Activated naive CD4-positive, alpha-beta T cell (primary cell): ENCODE measurements at regions not wholly inside any gene's neighbourhood (a gene's known extent, or its start where the extent isn't known, plus 50 kb on each side); places are given as distances from the start of the nearest gene placed in this dataset.
"Not testable (repeated sequence)": the region's sequence is repeated elsewhere in the genome, so short reads cannot be mapped to it uniquely, and the experiment has no call there.

Source experiments
- DNase-seq, 4 experiments: peaks; one replicate each; lab custom pipeline; 2025; lab: John Stamatoyannopoulos, UW

GRCh38 chr2:34822616-34823015 is 1223.5 kb upstream of the FAM98A start:
- no peak for DNase-seq

DNA sequence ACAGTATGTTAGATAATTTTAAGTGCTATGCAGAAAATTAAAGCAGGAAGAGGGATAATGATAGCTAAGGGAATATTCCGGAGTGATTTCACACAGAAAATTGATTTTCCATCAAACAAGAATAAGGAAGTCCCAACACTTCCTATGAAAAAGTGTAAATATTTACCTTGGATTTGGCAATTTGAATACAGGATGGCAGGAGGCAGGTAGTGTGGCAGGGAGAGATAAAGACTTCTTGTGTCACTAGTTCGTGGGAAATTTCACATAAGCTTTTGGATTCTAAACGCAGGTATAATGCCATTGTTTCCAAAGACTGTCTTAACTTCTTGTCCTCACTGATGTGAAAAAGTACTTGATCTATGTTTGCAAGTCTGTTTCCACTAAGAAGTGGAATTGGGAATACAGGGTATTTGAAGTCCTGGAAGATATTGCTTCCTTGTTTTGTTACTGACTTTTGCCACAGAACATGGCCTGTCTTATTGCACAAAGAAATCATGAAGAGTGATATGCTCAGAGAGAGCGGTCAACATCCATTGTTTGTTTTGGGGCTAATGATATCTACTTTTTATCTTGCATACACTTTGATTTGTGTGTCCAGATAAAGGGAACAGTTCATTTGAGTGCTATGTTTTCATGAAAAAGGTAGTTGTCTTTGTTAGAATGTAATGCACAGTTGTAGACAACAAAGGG is 1216.1 kb upstream of the FAM98A start:
- DNase-seq: no peak

DNA sequence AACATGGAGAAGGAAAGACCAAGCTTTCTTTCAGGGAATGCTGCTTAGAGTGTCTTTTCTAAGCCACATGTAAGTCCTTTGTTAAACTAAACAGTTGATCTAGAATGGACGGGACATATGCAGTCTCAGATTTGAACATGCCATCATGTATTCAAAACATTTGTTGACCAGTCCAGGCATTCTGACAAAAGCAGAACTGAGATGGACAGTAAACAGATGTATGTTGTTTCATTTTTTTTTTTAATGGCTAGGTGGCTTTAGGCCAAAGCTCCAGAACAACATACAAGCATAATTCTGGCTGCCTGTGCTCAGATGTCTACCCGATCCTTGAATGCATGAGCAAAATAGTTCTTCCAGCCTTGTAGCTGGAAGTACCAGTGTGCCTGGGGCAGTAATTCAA is 1211.4 kb upstream of the FAM98A start:
- DNase-seq: no peak

DNA sequence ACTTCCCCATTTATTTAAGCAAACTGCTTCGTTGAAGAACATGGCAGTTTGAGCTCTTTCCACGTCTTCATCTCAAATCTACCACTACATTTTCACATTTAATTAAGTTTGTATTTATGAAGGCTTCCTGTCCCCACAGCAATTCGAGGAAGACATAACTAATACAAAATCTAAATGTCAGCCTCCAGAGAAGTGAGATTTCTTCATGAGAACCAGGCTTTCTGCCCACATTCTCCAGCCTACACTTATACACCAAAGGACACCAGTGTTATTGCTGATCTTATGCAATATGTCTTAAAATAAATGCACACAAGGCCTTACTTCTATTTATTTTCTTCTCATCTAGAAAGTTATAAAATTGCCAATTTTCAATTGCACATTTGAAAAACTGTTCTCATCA is 1209.3 kb upstream of the FAM98A start:
- DNase-seq: no peak

- no peak for DNase-seq
Measured at GRCh38 chr2:34806891-34807290, 1207.8 kb upstream of the FAM98A start.

DNA sequence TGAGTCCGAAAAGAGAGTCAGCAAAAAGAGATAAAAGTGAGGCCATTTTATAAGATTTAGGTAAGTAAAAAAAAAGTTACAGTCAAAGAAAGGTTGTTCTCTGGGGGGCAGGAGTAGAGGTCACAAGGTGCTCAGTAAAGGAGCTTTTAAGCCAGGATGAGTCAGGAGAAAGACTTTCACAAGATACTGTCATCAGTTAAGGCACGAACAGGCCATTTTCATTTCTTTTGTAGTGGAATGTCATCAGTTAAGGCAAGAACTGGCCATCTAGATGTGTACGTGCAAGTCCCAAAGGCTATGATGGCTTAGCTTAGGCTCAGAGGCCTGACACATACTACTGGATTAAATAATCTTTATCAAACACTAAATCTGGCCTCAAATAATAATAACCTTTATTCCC is 1207.3 kb upstream of the FAM98A start:
- DNase-seq: no peak

DNA sequence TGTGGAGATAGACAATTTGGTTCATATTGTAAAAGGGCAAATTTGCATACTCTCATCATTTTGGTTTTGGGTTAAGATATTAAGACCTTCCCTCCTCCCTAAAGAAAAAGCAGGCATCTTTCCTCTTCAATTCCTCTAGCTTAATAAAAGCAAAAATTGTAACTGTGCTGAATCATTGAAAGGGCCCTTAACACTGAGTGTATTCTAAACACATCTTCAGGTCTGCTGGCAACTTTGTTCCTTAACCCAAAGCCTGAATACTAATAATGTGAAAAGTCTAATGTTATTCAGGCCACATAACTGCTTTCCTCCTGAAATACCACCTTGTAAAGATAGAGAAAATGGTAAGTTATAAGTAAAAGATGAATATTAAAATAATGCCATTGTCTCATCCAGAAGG is 1200.5 kb upstream of the FAM98A start:
- no peak for DNase-seq

GRCh38 chr2:34795586-34795985 is 1196.5 kb upstream of the FAM98A start:
- DNase-seq: not testable (repeated sequence)

- no peak for DNase-seq
Measured at GRCh38 chr2:34789169-34789568, 1190.1 kb upstream of the FAM98A start.

DNA sequence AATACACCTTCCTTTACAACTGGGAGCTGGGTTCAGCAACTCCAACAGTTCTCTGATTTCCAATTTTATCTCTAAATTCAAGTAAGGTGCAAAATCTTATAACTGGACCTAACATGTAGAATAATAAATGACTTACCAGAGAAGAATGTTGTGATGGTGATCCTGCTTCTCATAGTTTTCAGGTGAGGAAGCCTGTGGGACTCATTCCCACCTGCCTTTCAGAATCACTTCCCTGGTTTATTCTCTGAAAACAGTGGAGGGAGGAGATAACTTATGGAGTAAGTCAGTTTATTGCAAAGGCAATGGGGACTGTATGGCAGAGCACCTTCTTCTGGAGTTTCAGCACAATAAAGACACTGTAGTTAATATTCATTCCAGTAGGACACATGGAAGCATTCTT is 1188.2 kb upstream of the FAM98A start:
- no peak for DNase-seq

DNA sequence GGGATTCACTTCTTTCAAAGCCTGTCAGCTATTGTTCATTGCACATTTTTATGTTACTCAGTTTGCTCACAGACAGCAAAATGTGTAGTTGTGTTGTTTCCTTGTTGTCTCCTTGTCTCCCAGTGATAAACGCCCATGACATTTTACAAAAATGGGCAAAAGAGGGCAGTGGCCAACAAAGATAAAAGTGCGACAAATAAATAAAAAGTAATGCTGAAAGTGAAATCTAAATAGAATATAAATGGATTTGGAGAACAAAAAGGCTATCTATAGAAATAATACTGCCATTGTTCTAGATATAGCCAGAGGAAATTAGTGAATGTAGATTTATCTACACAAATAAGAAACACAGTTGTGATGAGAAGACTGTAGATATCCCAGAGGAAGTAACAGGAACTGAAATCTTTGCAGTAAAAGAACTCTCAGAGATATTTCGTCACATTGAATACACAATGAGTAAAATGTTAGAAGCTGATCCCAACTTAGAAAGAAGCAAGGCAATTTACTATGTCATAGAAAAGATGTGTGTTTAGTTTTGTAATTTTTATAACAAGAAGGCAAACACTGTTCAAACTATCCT is 1186.2 kb upstream of the FAM98A start:
- DNase-seq: no peak

DNA sequence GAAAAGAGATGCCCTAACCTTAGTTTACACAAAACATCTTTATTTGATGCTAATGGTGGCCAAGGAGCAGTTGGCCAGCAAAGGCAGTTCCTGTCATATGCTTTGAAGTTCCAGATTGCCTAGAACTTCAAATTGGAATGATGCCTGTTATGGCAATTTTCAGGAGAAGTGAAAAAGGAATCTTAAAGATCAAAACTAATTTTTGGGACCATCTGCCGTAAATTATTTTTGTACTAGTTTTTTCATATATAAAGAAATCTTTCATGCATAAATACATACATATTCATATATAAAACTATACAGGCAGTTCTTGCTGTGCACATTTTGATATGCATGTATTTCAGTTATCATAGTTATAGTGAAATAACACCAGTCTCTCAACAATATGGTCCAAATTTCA is 1185.6 kb upstream of the FAM98A start:
- no peak for DNase-seq

- not testable (repeated sequence) for DNase-seq
Measured at GRCh38 chr2:34750742-34751141, 1151.6 kb upstream of the FAM98A start.

DNA sequence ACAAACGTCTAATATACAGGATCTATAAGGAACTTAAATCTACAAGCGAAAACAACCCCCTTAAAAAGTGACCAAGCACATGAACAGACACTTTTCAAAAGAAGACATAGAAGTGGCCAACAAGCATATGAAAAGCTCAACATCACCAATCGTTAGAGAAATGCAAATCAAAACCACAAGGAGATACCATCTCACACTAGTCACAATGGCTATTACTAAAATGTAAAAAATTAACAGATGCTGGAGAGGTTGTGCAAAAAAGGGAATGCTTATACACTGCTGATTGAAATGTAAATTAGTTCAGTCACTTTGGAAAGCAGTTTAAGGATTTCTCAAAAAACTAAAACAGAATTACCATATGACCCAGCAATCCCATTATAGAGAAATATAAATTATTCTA is 1148.5 kb upstream of the FAM98A start:
- DNase-seq: no peak

DNA sequence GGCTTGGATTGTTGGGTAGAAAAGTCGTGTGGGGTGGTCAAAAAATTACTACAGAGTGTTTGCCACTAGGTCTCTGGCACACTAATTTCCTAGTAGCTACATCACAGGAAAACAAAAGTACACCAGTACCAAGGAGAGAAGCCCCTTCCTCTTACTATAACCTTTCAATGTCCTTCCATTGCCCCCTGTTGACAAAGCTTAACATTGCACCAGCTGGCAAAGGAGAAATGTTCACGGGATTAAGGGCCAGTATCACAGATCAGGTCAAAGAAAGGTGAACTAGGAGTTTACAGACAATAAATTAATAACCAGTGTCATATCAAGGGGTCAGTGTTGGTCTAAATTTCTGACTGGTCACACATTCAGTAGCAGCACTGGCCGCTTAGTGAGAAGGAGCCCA is 1139.6 kb upstream of the FAM98A start:
- no peak for DNase-seq

GRCh38 chr2:34737146-34737545 is 1138.0 kb upstream of the FAM98A start:
- DNase-seq: no peak

DNA sequence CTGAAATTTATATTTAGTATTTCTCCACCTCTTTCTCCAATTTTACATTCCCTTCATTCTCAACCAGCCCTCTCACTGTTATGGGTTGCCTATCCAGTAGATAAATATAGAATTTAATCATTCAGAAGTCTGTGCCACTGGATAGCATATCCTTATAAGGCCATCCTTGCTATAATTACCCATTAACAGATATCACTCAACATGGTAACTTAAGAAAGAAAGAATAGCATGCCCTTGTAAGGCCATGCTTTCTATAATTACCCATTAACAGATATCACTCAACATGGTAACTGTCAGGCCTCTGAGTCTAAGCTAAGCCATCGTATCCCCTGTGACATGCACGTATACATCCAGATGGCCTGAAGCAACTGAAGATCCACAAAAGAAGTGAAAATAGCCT is 1137.4 kb upstream of the FAM98A start:
- DNase-seq: no peak

- DNase-seq: no peak
Measured at GRCh38 chr2:34734662-34735061, 1135.6 kb upstream of the FAM98A start.

GRCh38 chr2:34734042-34734441 is 1134.9 kb upstream of the FAM98A start:
- no peak for DNase-seq

DNA sequence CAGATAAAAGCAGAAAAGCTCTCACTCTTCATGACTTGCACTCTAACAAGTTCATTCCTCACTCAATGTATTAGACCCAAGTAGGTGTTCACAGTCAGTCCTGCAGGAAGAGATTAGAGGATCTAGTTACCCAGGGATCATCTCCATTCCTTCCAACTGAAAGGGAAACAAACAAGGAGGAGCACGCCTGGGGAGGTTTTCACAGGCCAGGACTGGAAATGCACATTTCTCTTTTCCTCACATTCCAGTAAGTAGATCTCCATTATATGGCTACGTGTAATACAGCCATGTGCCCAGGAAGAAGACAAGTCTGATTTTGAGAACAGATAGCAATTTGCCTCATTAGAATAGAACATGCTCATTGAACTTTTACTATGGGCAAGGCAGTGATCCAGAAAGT is 1132.2 kb upstream of the FAM98A start:
- DNase-seq: no peak

DNA sequence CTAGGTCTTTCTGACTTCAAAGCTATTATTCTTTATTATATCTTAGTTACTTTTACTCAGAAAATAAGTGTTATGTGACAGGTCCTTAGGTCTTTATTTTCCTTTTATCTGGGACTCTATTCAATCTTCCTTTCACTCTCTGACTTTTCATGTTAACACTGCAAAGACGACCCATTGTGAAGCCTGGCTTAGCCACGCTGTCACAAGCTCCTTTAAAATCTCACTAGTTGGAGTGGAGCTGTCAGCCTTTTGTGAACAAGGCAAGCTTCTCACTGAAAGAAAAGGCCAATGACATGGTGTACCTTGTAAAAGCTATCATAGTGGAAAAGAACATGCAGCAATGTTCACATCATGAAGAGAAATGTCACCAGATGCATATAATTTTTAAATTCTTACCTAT is 1130.7 kb upstream of the FAM98A start:
- DNase-seq: no peak

- DNase-seq: no peak
Measured at GRCh38 chr2:34724107-34724506, 1125.0 kb upstream of the FAM98A start.

DNA sequence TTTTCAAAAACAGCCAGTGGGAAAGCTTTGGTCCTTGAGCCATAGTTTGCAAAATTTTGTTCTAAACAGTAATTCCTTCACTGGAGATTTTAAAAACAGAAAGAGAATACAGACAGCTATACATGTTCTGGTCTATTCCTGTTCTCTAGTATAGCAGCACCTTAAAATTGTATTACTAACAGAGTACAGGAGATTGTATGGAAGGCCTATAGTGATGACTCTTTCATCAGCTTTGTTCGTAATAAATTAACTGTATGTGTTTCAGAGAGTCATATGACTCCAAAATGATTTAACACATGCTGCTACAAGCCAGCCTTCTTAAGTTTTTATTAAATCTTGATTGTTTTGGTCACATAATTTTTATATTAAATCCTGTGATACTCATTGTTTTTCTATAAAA is 1124.6 kb upstream of the FAM98A start:
- no peak for DNase-seq

DNA sequence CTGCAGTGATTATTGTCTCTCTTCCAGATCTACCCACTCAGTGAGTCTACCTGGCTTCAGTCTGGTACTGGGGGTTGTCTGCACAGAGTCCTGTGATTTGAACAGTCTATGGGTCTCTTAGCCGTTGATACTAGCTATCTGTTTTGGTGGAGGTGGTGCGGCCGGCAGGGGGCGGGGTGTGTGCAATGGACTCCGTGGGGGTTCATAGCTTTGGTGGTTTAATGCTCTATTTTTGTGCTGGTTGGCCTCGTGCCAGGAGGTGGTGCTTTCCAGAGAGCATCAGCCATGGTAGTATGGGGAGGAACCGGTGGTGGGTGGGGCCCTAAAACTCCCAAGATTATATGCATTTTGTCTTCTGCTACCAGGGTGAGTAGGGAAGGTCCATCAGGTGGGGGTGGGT is 1120.1 kb upstream of the FAM98A start:
- no peak for DNase-seq
